H9 (cell line): ENCODE measurements at regions not wholly inside any gene's neighbourhood (a gene's known extent, or its start where the extent isn't known, plus 50 kb on each side); places are given as distances from the start of the nearest gene placed in this dataset.

Source experiments
- DNase-seq: peaks from one replicate; pipeline ENCODE4 v3.0.0-alpha.2; 2017
- H2AFZ ChIP-seq: one replicate; pipeline ENCODE4 v1.6.1; 2013; ENCODE audit warnings: mild to moderate bottlenecking, low read length, control low read depth, moderate library complexity
- H2AK5ac ChIP-seq: 2 replicates; pipeline ENCODE4 v1.6.1; 2013; ENCODE audit warnings: low read length, control low read depth, mixed read lengths; ENCODE audit not compliant: insufficient read length
- H2BK120ac ChIP-seq: one replicate; pipeline ENCODE4 v1.6.1; 2013; ENCODE audit warnings: low read depth, mild to moderate bottlenecking, low read length, control low read depth, inconsistent platforms; ENCODE audit not compliant: poor library complexity, severe bottlenecking
- H2BK12ac ChIP-seq: 2 replicates; pipeline ENCODE4 v1.6.1; 2013; ENCODE audit warnings: low read length, control low read depth, mixed read lengths, low read depth; ENCODE audit not compliant: insufficient read length
- H2BK15ac ChIP-seq: 2 replicates; pipeline ENCODE4 v1.6.1; 2013; ENCODE audit warnings: low read depth, low read length, control low read depth
- H2BK20ac ChIP-seq: one replicate; pipeline ENCODE4 v1.6.1; 2013; ENCODE audit warnings: low read depth, mild to moderate bottlenecking, low read length, control low read depth, inconsistent platforms; ENCODE audit not compliant: poor library complexity, severe bottlenecking
- H2BK5ac ChIP-seq: 2 replicates; pipeline ENCODE4 v1.6.1; 2013; ENCODE audit warnings: low read length, control low read depth, mixed read lengths; ENCODE audit not compliant: insufficient read length
- H3K14ac ChIP-seq: 2 replicates; pipeline ENCODE4 v1.6.1; 2013; ENCODE audit warnings: low read length, control low read depth; ENCODE audit not compliant: insufficient read depth
- H3K18ac ChIP-seq: 2 replicates; pipeline ENCODE4 v1.6.1; 2013; ENCODE audit warnings: low read depth, mild to moderate bottlenecking, mixed read lengths, low read length, control low read depth; ENCODE audit not compliant: insufficient read length
- H3K23ac ChIP-seq: 2 replicates; pipeline ENCODE4 v1.6.1; 2013; ENCODE audit warnings: low read length, control low read depth, mixed read lengths, low read depth; ENCODE audit not compliant: insufficient read length
- H3K23me2 ChIP-seq: 2 replicates; pipeline ENCODE4 v1.6.1; 2013; ENCODE audit warnings: low read depth, mild to moderate bottlenecking, mixed read lengths, low read length, control low read depth; ENCODE audit not compliant: insufficient read length, poor library complexity, severe bottlenecking
- H3K27ac ChIP-seq: 2 replicates; pipeline ENCODE4 v1.5.1; 2013; ENCODE audit warnings: low read length, control low read depth, mixed read lengths, low read depth; ENCODE audit not compliant: insufficient read length
- H3K27me3 ChIP-seq: 2 replicates; pipeline ENCODE4 v1.6.1; 2013; ENCODE audit warnings: low read length, control low read depth, inconsistent platforms; ENCODE audit not compliant: insufficient read depth
- H3K4ac ChIP-seq: 2 replicates; pipeline ENCODE4 v1.6.1; 2013; ENCODE audit warnings: low read depth, mild to moderate bottlenecking, control low read depth, inconsistent platforms, low read length, moderate library complexity
- H3K4me1 ChIP-seq: 2 replicates; pipeline ENCODE4 v1.6.1; 2013; ENCODE audit warnings: low read length, control low read depth, inconsistent platforms; ENCODE audit not compliant: insufficient read depth
- H3K4me2 ChIP-seq: 2 replicates; pipeline ENCODE4 v1.6.1; 2013; ENCODE audit warnings: low read length, control low read depth, mixed read lengths; ENCODE audit not compliant: insufficient read length, insufficient read depth
- H3K56ac ChIP-seq: 2 replicates; pipeline ENCODE4 v1.6.1; 2013; ENCODE audit warnings: low read depth, mild to moderate bottlenecking, mixed read lengths, low read length, control low read depth; ENCODE audit not compliant: insufficient read length
- H3K79me1 ChIP-seq: 2 replicates; pipeline ENCODE4 v1.6.1; 2013; ENCODE audit warnings: low read depth, mild to moderate bottlenecking, moderate library complexity, low read length, control low read depth, inconsistent platforms; ENCODE audit not compliant: insufficient read depth, poor library complexity, severe bottlenecking
- H3K79me2 ChIP-seq: 2 replicates; pipeline ENCODE4 v1.6.1; 2013; ENCODE audit warnings: low read length, control low read depth, inconsistent platforms; ENCODE audit not compliant: insufficient read depth
- H3K9ac ChIP-seq: 2 replicates; pipeline ENCODE4 v1.6.1; 2013; ENCODE audit warnings: low read length, control low read depth, mixed read lengths; ENCODE audit not compliant: insufficient read length; ENCODE audit errors: extremely low read depth
- H3K9me3 ChIP-seq: one replicate; pipeline ENCODE4 v1.6.1; 2013; ENCODE audit warnings: low read depth, low read length, inconsistent platforms; ENCODE audit not compliant: control insufficient read depth
- H3T11ph ChIP-seq: one replicate; pipeline ENCODE4 v1.6.1; 2013; ENCODE audit warnings: mild to moderate bottlenecking, low read length, control low read depth, inconsistent platforms
- H4K20me1 ChIP-seq: one replicate; pipeline ENCODE4 v1.6.1; 2013; ENCODE audit not compliant: control insufficient read depth, insufficient read length, insufficient read depth
- H4K5ac ChIP-seq: 2 replicates; pipeline ENCODE4 v1.6.1; 2013; ENCODE audit warnings: low read depth, mild to moderate bottlenecking, mixed read lengths, low read length, control low read depth; ENCODE audit not compliant: insufficient read length
- H4K8ac ChIP-seq: replicated peaks from 2 replicates; pipeline ENCODE4 v1.6.1; 2013; ENCODE audit warnings: low read length, control low read depth, mixed read lengths, low read depth; ENCODE audit not compliant: insufficient read length
- H4K91ac ChIP-seq: 2 replicates; pipeline ENCODE4 v1.6.1; 2013; ENCODE audit warnings: low read depth, mild to moderate bottlenecking, moderate library complexity, mixed read lengths, low read length, control low read depth; ENCODE audit not compliant: insufficient read length
- H3K27ac Mint-ChIP-seq, 3 experiments: 2 replicates in 2 of 3; 3 replicates in 1 of 3; pipeline ENCODE4 v1.8.0; 2020 to 2021; ENCODE audit warnings: mixed read lengths in 3 of 3, mild to moderate bottlenecking in 1 of 3, moderate library complexity in 1 of 3
- H3K27me3 Mint-ChIP-seq: 2 replicates; pipeline ENCODE4 v1.8.0; 2021; ENCODE audit warnings: low read depth, mild to moderate bottlenecking, moderate library complexity, mixed read lengths
- H3K36me3 Mint-ChIP-seq, 3 experiments: 2 replicates in 2 of 3; 3 replicates in 1 of 3; pipeline ENCODE4 v1.8.0; 2020 to 2021; ENCODE audit warnings: low read depth in 3 of 3, mixed read lengths in 3 of 3; ENCODE audit not compliant: insufficient read depth in 1 of 3
- H3K4me1 Mint-ChIP-seq, 2 experiments: 2 replicates each; pipeline ENCODE4 v1.8.0; 2020; ENCODE audit warnings: mixed read lengths in 2 of 2
- H3K4me3 Mint-ChIP-seq, 2 experiments: 2 replicates in 1 of 2; 3 replicates in 1 of 2; pipeline ENCODE4 v1.8.0; 2020 to 2021; ENCODE audit warnings: mild to moderate bottlenecking in 2 of 2, mixed read lengths in 2 of 2, moderate library complexity in 1 of 2
- H3K9me3 Mint-ChIP-seq, 2 experiments: 2 replicates in 1 of 2; 3 replicates in 1 of 2; pipeline ENCODE4 v1.8.0; 2020; ENCODE audit warnings: mild to moderate bottlenecking in 2 of 2, mixed read lengths in 2 of 2, moderate library complexity in 1 of 2
- WGBS: extraction: QIAGEN DNeasy Blood & Tissue Kit; methylation state at CpG from one replicate; pipeline ENCODE4 v1.1.7; 2013; ENCODE audit warnings: missing lambda C conversion rate, low lambda C conversion rate, mixed read lengths; ENCODE audit not compliant: insufficient read length; ENCODE audit errors: extremely low coverage; 5-methylcytosine and 5-hydroxymethylcytosine counted together
- TF ChIP-seq, protein P1 (sequence below): fragments of 200-600 bp; sonication (generic); conservative IDR thresholded peaks from 3 replicates; pipeline ENCODE4 v1.8.0; 2021; ENCODE audit warnings: antibody characterized with exemption, mild to moderate bottlenecking

DNA sequence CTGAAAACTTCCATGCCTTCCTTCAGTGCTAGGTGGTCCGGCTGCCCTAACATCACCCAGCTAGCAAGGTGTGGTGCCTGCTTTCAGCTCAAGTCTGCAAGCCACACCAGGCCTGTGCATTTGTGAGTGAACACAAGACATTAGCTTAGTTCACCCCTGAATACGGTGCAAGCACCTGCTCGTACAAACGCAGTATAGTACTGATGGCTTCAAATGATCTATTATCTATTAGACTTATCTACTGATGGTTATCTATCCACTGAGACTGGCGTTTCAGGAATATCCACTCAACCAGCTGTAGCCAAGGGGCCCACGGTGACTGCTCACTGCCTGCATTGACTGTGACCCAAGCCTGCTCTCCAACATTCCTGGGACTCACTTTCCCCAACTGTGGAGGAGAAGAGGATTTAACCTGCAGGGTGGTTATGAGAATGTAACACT, 155.9 kb downstream of the SHOX start:
- WGBS: no CpG with 5 or more reads among the region's 6 CpGs
- Histone ChIP-seq H3K4me1 (peaks cover 6% of the 10 kb centered on the region; the same call in 1 of the 2 replicates), H3K23me2 (no peaks in the 10 kb centered on the region), H3K4ac (no peak overlapping the region), H3K18ac (no peak overlapping the region), H3T11ph (no peak overlapping the region), H3K27me3 (no peaks in the 10 kb centered on the region), H4K8ac (no peak overlapping the region), H3K79me2 (no peaks in the 10 kb centered on the region), H2BK120ac (no peak overlapping the region), H3K23ac (no peak overlapping the region), H3K9me3 (no peaks in the 10 kb centered on the region), H3K27ac (no peak overlapping the region), H2AK5ac (no peak overlapping the region), H2BK12ac (no peak overlapping the region), H3K4me2 (no peak overlapping the region), H4K20me1 (no peaks in the 10 kb centered on the region), H4K5ac (no peak overlapping the region), H2BK5ac (no peak overlapping the region), H2BK15ac (no peak overlapping the region), H3K56ac (no peak overlapping the region), H2AFZ (no peak overlapping the region), H3K79me1 (no peaks in the 10 kb centered on the region), H3K9ac (no peak overlapping the region), H4K91ac (no peak overlapping the region), H2BK20ac (no peak overlapping the region), H3K14ac (no peak overlapping the region)
- TF ChIP-seq, protein P1, sequence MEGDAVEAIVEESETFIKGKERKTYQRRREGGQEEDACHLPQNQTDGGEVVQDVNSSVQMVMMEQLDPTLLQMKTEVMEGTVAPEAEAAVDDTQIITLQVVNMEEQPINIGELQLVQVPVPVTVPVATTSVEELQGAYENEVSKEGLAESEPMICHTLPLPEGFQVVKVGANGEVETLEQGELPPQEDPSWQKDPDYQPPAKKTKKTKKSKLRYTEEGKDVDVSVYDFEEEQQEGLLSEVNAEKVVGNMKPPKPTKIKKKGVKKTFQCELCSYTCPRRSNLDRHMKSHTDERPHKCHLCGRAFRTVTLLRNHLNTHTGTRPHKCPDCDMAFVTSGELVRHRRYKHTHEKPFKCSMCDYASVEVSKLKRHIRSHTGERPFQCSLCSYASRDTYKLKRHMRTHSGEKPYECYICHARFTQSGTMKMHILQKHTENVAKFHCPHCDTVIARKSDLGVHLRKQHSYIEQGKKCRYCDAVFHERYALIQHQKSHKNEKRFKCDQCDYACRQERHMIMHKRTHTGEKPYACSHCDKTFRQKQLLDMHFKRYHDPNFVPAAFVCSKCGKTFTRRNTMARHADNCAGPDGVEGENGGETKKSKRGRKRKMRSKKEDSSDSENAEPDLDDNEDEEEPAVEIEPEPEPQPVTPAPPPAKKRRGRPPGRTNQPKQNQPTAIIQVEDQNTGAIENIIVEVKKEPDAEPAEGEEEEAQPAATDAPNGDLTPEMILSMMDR: no peak
- DNase-seq: no peak
- no peak overlapping the region for H3K4me3 Mint-ChIP-seq
- peaks cover 7% of the 10 kb centered on the region for H3K27me3 Mint-ChIP-seq
- no peaks in the 10 kb centered on the region; a peak in 1 of 5 replicates for H3K9me3 Mint-ChIP-seq
- no peaks in the 10 kb centered on the region for H3K36me3 Mint-ChIP-seq
- peaks cover 38 to 49% of the 10 kb centered on the region in 2 experiments for H3K4me1 Mint-ChIP-seq
- no peak overlapping the region for H3K27ac Mint-ChIP-seq
